Fibroblast of skin of right quadriceps (primary cell): ENCODE measurements at regions not wholly inside any gene's neighbourhood (a gene's known extent, or its start where the extent isn't known, plus 50 kb on each side); places are given as distances from the start of the nearest gene placed in this dataset.
"Not testable (repeated sequence)": the region's sequence is repeated elsewhere in the genome, so short reads cannot be mapped to it uniquely, and the experiment has no call there.

ENCODE experiments used
- DNase-seq: peaks from one replicate; pipeline ENCODE4 v3.0.0-alpha.2; 2013

GRCh38 chr16:60763869-60764268 lies 1272.4 kb downstream of the CDH8 start:
- no peak for DNase-seq

DNA sequence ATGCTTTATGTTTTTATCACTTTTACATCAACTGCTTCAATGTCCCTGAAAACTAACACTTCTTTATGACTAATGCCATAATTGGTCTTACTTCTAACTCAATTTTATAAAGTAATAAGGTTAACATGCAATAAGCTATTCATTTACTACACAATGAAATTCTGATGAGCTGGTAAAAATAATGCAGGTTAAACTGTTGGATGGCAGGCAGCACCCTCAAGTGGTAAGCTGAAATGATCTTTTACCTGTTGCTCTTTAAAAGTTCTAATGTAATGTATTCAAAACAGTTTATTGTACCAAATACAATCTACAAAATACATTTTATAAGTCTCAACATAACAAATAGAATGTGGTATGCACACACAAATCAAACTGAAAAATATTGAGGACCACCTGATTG lies 1280.3 kb downstream of the CDH8 start:
- DNase-seq = peak; percentile 28

GRCh38 chr16:60748366-60748765 lies 1287.9 kb downstream of the CDH8 start:
- peak; percentile 68 for DNase-seq

GRCh38 chr16:60744198-60744597 lies 1292.0 kb downstream of the CDH8 start:
- no peak for DNase-seq

DNA sequence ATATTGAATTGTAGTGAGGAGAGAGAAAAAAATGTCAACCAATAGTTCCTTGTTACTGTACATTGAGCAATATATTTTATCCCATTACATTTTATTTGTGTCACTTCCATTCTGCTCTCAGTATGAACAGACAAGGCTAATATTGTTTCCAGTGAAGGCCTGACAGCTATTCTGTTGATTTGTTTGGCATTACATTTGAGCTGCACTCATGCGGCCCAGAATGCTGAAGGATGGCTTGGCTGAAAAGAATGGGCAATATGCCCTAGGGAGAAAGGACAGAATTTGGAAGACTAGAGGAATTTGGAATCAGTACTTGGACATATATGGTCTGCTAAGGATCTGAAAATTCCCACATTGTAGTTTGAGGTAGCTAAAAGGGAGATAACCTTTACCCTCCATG lies 1294.4 kb downstream of the CDH8 start:
- DNase-seq = no peak

DNA sequence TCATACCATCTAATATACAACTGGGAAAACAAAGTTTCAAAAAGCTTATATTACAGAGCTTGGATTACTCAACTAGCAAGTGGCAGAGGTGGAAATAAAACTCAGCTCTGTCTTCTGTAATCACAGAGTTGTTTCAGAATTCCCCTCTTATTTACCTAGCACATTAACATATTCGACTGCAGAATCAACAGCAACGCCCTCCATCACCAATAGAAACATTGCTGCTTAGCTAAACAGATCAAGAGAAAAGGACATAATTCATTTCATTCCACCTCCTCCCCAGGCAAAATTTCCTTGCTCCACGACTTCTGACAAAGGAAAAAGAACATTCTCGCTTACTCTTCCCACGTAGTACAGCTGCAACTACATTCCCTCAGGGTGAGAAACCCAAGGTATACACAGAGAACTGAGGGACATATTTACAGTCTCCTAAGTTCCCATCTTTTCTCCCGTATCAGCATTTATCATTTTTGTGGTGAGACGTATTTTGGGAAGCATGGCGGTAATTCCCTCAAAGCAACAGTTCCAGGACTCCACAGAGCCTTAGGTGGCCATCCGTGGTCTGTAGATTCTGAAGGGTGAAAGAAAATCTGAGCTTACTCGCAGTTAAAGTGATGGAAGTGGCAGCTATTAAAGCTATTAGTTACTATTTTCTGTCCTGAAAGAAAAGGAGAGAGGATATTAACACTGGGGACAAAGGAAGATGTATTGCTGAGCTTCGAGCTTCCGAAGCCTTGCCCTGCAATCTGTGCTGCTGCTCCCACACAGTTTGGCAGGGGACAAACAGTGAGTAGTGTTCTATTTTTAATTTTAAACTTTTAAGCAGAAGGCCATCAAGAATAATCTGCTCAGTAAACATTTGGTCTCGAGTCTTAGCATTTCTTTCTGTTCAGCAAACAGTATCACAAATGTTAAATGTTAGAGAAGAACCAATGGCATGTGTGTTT lies 1296.2 kb downstream of the CDH8 start:
- DNase-seq = no peak

- DNase-seq = peak; percentile 21
Observed at GRCh38 chr16:60731329-60732050, 1304.7 kb downstream of the CDH8 start.

GRCh38 chr16:60729051-60729450 lies 1307.2 kb downstream of the CDH8 start:
- DNase-seq = peak; percentile 56

DNA sequence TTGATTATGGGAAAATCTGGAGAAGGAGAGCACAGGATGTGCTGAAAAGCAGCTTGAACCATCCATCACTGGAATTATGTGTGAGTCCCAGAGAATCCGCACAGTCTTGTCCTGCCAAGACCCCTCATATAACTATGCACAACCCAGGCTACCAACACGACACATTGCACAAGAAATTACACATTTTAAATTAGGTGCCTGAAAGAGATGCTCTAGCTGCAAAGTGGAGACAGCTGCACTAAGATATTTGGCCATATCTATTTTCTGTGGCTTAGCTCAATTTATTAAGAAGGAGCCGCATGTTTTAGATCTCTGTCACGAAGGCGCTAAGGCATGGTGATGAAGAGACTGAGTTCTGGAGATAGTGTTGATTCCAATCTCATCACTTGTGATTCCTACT lies 1308.4 kb downstream of the CDH8 start:
- DNase-seq = peak; percentile 19

GRCh38 chr16:60720060-60720459 lies 1316.2 kb downstream of the CDH8 start:
- no peak for DNase-seq

DNA sequence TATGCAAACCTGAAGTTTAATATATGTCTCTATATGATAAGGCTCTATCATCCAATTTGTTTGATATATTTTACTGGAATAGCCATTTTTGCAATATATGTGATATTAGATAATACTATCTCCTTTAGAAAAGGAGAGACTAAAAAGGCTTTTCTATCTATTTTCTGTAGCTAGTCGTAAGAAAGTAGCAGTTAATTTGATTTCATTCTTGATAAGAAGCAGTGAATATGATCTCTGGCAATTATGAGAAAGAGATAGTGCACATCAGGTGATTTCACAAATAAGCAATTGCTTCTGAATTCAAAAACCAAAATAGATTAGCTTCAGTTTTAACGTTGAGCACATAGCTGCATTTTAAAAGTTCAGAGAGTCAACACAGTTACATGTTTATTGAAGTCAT lies 1318.4 kb downstream of the CDH8 start:
- no peak for DNase-seq

DNA sequence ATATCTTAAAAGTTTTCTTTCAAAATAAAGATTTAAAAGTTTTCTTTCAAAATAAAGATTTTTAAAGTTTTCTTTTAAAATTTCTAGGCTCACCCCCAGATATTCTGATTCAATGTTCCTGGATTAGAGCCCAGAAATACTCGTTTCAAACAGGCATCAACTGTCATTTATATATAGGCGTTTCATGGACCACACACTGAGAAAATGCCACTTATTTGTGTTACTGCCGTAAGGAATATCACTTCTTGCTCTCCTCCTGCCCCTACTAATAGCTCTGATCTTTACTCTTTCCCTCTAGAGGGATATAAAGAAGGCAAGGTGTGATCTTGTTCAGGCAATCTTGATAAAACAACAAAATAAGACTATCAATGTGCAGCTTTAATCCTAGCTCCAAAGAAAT lies 1324.1 kb downstream of the CDH8 start:
- no peak for DNase-seq

- DNase-seq = no peak
Observed at GRCh38 chr16:60704726-60705125, 1331.5 kb downstream of the CDH8 start.

- DNase-seq = no peak
Observed at GRCh38 chr16:60703096-60703495, 1333.1 kb downstream of the CDH8 start.

GRCh38 chr16:60686824-60687223 lies 1349.4 kb downstream of the CDH8 start:
- DNase-seq = peak; percentile 2

- no peak for DNase-seq
Observed at GRCh38 chr16:60684002-60684401, 1352.2 kb downstream of the CDH8 start.

GRCh38 chr16:60682219-60682618 lies 1354.0 kb downstream of the CDH8 start:
- no peak for DNase-seq

DNA sequence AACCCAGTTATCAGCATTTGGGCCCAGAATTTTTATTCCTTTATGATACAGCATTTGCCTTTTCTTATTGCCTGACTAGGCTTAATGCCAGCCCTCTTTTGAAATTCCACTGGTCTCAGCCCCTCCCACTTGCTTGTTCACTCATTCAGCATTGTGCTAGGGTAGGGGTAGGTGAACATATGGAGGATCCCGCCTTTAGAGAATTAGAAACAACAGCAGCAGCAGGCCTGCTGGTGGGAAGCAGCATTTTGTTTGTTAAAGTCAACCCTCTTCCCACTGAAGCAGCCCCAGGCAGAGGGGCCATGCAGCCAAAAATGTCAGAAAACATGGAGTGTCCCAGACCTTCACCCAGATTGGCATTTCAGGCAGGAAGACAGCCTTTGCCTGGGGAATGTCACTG lies 1355.2 kb downstream of the CDH8 start:
- DNase-seq = no peak

DNA sequence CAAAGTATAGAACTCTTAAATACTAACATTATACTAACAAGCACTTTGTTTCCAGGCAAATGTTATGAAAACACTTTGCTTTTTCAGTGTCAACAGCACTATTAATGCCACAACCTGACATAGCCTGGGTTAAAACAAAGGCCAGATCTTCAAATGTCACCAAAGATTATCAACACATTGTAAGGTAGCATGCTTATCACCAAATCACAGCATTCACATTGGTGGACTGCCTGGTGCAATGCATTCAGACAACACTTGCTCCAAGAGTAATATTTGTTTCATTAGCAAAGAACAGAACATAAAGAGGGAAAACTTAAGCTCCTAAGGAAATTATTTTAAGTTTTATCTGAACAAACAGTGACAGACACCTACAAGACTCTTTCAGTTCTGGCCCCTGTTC lies 1361.2 kb downstream of the CDH8 start:
- no peak for DNase-seq

- DNase-seq = no peak
Observed at GRCh38 chr16:60674241-60674640, 1362.0 kb downstream of the CDH8 start.

GRCh38 chr16:60655514-60656153 lies 1380.6 kb downstream of the CDH8 start:
- DNase-seq = peak; percentile 14

GRCh38 chr16:60651346-60651745 lies 1384.9 kb downstream of the CDH8 start:
- DNase-seq = peak; percentile 67

DNA sequence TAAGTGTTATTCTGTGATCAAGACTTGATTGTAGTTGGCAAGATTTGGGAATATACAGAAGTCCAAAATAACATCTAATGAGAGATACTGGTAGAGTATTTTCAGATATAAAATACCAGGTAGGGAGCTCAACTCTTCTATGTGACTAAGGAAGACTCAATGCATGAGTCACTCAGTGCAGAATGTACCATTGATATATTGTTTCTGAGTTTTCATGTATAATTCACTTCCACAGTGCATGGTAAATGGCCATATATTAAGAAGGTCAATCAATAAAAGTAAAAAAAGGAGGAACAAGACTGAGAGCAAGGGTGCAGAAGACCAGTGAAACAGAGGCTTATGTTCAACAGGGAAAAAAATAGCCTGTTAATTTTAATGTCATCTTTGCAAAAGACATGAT lies 1387.9 kb downstream of the CDH8 start:
- DNase-seq = peak; percentile 52

DNA sequence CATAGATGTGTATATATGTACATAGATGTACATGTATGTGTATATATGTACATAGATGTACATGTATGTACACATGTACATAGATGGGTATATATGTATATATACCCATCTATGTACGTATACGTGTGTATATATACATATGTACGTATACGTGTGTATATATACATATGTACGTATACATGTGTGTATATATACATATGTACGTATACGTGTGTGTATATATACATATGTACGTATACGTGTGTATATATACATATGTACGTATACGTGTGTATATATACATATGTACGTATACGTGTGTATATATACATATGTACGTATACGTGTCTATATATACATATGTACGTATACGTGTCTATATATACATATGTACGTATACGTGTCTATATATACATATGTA lies 1388.8 kb downstream of the CDH8 start:
- not testable (repeated sequence) for DNase-seq
